HG03103 (cell line): ENCODE measurements at regions not wholly inside any gene's neighbourhood (a gene's known extent, or its start where the extent isn't known, plus 50 kb on each side); places are given as distances from the start of the nearest gene placed in this dataset.

Experiments
- ATAC-seq: cut with Tn5 transposase; IDR thresholded peaks from one replicate; pipeline ENCODE4 v1.9.1; 2021; ENCODE audit warnings: low read depth; ENCODE audit not compliant: unreplicated experiment

DNA sequence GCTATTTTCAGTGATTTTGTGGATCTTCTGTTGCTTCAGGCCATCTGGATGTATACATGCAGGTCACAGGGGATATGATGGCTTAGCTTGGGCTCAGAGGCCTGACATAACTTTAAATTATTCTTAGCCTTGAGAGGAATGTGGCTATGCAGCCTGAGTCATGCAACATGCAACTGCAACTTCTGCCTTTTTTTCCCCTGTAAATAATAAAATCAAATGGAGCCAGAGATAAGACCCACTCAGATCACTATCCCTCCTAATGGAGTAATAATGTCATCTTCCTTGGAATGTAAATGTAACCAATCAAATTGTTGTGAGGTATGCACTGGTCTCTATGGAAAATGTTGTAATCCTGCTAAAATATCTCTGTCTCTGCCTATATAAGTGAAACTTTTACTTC, 54.9 kb downstream of the MAGEB17 start:
- no peak for ATAC-seq

DNA sequence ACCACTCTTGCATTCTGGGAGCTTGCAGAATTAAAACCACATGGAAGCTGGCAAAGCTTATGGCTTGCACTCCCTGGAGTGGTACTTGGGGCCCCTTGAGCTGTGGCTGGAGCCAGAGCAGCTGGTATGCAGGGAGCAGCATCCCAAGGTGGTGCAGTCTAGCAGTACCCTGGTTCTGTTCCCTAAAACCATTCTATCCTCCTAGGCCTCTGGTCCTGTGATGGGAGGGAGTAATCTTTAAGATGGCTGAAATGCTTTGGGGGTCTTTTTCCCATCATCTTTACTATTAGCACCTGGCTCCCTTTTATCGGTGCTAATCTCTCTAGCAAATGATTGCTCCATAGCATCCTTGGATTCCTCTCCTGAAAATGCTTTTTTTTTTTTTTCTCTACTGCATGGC, 56.1 kb downstream of the MAGEB17 start:
- no peak for ATAC-seq

GRCh38 chrX:16239211-16239610, 71.9 kb downstream of the MAGEB17 start:
- ATAC-seq = peak; percentile 52

DNA sequence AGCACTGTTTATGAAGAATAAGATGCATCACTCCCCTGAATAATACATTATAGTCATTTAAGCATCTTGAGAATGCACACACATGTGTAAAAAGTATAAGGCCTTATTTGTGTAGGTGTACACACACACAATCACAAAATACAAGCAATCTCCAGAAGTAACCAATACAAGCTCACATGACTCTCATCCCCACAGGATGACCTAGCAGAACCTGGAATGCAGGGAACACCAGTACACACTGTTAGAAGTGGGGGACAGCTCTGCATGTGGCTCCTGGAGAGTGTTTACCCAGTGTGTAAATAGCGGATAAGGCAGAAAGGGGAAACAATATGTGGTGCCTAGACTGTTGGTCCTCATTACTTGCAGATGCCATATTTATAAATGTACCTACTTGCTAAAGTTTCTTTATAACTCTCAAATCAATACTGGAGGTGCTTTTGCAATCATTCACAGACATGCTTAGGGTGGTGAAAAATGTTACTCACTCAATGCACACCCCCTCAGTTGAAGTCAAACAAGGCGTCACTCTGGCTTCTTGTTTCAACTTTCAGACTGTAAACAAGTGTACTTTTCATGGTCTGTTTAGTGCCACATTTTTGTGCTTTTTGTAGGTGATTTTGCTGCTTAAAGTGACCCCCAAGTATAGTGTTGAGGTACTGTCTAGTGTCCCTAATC, 73.1 kb downstream of the MAGEB17 start:
- ATAC-seq = no peak

DNA sequence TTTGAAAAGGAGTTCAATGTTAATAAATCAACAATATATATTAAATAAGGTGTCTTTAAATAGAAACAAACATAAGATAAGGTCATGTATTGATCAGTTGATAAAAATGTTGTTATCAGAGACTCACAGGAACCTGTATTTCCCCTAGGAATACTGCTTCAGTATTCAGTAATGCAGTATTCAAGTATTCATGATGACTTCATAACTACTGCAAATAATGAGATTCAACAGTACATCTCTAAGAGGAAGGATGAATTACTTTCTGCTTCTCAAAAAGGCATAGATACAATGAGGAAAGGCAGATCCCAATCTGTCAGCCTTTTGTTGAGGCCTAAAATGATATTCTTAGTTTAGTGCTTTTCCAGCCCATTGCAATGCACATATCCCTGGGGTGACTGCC, 73.7 kb downstream of the MAGEB17 start:
- no peak for ATAC-seq

DNA sequence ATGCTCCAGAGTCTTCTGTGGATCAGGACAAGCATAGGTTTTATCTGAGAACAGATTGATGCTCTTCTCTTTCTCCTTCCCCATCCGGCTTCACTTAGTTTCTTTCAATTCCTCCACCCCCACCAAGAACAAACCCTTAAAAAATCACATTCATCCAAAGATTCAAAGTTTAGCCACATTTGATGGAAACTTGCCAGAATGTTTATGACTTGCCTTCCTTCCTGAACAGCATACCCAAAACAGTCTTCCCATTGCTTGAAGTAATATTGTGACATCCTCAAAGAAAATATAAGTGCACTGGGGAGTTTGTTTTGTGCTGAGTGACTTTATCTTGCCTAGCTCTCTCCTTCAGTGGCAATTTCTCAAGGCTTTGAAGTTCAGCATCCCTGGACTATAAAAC, 83.0 kb downstream of the MAGEB17 start:
- no peak for ATAC-seq

GRCh38 chrX:16251782-16252181, 84.5 kb downstream of the MAGEB17 start:
- ATAC-seq = no peak

DNA sequence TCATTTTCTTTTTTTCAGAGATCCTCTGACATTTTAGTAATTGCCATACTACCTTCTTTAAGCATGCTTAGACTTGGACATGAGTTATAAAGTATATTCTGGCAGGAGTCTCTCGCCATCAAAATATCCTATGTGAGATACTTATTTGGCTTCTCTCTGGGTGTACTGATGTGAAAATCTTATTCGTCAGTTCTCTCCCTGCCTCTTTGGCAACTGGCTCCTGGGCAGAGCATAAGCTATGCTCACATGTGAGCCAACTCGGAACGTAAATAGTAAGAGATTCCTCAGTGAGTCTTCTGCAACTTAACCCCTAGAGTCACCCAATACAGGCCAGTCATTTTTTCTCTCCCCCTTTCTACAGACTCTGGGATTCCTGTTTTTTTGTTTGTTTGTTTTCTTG, 91.6 kb downstream of the MAGEB17 start:
- no peak for ATAC-seq

GRCh38 chrX:16267431-16267830, 100.2 kb downstream of the MAGEB17 start:
- ATAC-seq = no peak

DNA sequence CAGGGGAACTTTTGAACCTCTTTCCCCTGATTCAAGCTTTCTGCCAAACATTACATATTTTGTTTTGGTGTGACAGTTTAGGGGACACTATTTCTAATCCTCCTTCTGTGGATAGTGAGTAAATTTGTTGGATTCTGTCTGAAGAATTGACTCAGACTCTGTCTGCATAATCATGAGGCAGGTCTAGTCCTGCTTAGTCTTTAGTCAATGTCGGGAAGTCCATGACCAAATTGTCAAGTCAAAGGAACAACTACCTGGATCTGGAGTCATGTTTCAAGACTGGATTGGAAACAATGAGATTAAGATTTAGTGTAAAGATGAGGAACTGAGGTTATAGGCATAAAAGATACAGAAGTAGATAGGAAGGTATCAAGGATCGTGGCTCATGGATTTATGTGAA, 100.9 kb downstream of the MAGEB17 start:
- no peak for ATAC-seq

- ATAC-seq = no peak
These were observed 111.6 kb downstream of the MAGEB17 start for GRCh38 chrX:16278927-16279326.

DNA sequence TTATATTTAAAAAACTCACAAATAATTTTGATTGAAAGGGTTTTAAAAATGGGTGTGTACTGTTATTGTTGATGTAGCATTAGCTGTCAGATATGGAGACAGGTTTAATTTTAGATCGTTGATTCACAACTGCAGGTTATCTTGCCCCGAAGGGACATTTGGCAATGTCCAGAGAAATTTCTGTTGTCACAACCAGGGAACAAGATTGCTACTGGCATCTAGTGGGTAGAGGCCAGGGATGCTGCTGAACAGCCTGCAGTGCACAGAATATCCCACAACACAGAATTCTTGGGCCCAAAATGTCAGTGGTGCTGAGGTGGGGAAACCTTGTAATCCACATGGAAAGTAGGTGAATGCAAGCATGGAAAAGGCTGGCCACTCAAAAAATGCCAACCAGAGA, 114.9 kb downstream of the MAGEB17 start:
- ATAC-seq = no peak

DNA sequence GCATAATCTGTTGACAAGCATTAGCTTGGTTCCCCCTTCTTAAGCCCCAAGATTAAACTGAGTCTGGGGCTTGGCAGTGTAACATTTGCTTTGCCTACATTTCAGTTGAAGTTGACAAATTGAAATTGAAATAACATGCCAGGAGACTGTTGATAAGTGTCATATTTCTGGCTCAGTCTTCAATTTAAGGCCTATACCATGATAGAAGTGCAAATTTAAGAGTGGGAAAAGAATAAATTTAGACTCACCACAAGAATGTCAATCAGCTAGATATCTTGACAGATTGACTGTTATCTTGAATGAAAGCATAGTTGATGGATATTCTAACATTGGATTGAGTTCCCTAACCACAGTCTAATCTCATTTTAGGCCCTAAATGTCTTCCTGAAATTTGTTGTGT, 117.6 kb downstream of the MAGEB17 start:
- no peak for ATAC-seq

GRCh38 chrX:16290997-16291396, 123.7 kb downstream of the MAGEB17 start:
- no peak for ATAC-seq

DNA sequence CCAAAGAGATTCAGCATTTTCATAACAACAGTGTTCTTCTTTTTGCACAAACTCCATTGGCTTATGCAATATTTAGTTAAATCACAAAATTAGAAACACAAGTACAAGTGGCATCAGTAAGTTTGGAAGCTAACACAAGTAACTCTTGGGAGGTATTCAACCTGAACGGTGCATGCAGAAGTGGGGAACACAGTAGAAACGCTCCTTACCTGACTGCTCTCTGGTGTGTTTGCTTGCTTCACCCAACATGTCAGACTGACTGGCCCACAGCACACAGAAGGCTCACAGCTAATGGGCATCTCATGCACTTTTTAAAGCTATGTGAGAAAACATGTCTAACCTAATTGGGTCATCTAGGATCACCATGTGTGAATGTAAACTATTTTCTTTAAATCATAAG, 133.6 kb downstream of the MAGEB17 start:
- ATAC-seq = no peak

DNA sequence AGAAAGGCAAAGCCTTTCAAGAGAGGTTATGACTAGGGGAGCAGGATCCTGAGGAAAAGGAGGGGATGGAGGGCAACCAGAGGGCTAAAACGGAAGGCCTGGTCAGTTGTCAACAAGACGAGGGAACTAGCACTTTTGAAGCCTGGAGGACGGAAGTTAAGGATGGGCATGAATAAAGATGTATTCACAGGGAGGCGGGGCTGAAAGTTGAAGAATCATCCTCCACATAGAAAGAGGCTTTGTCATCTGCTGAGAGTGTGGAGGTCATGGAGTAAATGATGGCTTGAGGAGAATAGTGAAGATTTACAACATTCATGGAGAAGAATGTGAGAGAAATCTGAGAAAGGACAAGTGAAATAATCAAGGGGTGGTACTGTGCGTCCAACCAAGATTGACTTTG, 137.5 kb downstream of the MAGEB17 start:
- no peak for ATAC-seq

DNA sequence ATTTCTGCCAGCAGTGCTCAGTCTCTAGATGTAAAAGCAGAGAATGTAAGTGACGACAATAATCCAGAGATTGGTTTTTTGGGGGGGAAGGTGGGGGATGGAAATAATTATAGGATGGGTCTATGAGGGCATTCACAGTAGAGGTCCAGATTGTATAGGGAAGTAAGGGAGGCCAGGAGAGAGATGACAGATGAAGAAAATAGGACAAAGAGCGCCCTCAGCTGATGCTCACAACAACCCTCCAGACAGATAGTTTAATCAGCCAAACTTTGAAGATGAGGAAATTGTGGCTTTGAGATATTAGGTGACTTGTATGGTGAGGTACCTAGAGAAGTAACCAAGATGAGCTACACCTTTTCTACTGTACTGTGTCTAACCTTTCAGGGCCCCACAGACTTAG, 137.9 kb downstream of the MAGEB17 start:
- ATAC-seq = no peak

DNA sequence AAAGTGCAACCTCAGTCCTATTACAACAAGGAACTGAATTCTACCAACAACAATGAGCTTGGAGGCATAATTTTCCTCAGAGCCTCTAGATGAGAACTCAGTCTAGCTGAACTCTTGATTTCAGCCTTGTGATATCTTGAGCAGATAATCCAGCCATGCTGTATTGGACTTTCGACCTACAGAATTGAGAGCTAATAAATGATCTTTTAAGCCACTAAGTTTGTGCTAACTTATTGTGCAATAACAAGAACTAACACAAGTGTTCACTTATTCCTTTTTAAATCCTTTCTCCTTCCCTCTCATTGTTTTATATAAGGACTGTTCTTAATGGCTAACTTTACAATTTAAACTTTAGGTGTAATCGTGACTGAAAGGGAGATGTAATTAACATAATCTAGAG, 140.7 kb downstream of the MAGEB17 start:
- ATAC-seq = no peak

GRCh38 chrX:16308773-16309172, 141.5 kb downstream of the MAGEB17 start:
- ATAC-seq = no peak

DNA sequence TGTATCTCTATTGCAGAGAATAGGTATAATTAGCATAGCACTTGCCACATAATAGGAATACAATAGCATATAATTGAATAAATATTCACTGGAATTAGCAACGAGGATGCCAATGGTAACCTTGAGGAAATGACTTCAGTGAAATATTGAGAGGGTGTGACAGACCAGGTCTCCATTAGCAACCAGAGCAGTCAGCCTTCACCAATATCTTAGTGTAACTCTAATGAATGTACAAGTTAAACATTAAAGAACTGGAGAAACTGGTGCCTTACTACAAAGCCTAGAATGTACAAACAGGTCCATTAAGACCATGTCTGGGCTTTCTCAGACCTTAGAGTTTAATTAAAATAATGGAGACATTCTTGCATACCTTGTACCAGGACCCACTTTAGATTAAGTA, 143.0 kb downstream of the MAGEB17 start:
- no peak for ATAC-seq

DNA sequence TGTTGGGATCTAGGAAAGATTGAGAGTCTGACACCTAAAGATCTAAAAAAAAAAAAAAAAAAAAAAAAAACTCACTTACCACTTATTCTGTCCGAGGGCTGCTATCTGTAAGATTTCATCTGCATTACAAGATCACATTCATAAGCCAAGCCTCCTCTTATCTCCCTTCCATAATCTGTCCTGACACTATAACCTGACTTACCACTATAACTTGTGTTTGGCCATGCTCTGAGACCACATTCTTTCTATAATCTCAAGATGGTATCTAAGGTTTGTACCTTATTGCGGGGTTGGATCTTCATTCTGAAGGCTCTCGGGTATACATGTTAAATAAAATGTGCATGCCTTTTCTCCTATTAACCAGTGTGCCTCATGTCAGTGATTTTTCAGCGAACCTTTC, 144.4 kb downstream of the MAGEB17 start:
- ATAC-seq = no peak

- ATAC-seq = no peak
These were observed 145.7 kb downstream of the MAGEB17 start for GRCh38 chrX:16312761-16313623.
